VCaP (cell line): ENCODE measurements at regions not wholly inside any gene's neighbourhood (a gene's known extent, or its start where the extent isn't known, plus 50 kb on each side); places are given as distances from the start of the nearest gene placed in this dataset.

Experiments used
- H3K27ac ChIP-seq: fragments of 450-650 bp; 2 replicates; pipeline ENCODE4 v1.5.1; 2017
- TF ChIP-seq, protein P1 (sequence below): fragments of 450-650 bp; conservative IDR thresholded peaks from 2 replicates; pipeline ENCODE4 v1.5.1; 2017; ENCODE audit warnings: mild to moderate bottlenecking, moderate library complexity

DNA sequence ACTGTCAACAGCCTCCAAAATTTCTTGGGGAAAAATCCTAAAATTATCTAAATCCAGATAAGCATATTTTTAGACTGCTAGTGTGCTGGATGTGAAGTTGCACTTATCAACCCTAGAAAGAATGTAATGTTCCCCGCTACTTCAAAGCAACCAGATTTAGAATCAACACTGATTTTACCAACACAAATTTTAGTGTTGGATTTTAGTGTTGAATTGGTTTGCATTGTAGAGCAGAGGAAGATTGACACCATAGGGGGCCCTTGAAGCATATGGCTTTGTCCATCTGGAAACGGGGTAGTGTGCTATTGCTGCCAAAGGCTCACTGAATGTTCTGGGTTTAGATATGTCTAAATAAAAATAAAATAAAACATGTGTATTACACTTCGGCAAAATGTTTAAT, 126.3 kb upstream of the EMCN start:
- TF ChIP-seq, protein P1, sequence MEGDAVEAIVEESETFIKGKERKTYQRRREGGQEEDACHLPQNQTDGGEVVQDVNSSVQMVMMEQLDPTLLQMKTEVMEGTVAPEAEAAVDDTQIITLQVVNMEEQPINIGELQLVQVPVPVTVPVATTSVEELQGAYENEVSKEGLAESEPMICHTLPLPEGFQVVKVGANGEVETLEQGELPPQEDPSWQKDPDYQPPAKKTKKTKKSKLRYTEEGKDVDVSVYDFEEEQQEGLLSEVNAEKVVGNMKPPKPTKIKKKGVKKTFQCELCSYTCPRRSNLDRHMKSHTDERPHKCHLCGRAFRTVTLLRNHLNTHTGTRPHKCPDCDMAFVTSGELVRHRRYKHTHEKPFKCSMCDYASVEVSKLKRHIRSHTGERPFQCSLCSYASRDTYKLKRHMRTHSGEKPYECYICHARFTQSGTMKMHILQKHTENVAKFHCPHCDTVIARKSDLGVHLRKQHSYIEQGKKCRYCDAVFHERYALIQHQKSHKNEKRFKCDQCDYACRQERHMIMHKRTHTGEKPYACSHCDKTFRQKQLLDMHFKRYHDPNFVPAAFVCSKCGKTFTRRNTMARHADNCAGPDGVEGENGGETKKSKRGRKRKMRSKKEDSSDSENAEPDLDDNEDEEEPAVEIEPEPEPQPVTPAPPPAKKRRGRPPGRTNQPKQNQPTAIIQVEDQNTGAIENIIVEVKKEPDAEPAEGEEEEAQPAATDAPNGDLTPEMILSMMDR: no peak

DNA sequence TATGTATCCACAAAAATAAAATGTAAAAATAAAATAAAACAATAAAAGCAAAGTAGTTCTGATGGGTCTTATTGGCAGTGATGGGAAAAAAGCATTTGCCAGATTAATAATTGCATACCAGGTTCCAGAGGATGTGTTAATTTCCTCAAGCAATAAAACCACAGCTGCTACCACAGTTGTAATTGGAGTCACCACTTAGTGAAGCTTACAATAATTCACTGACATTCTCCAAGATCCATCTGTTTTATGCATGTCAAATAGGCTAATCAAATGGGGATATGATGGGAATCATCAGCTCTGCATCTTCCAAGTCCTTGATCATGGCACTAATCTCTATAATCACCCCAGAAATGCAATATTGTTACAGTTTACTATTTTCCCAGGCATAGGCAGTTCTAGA, 123.5 kb upstream of the EMCN start:
- TF ChIP-seq, protein P1: no peak
- H3K27ac ChIP-seq: no peak overlapping the region

More for the DNA sequence above, 126.3 kb upstream of the EMCN start:
- no peak overlapping the region for H3K27ac ChIP-seq

DNA sequence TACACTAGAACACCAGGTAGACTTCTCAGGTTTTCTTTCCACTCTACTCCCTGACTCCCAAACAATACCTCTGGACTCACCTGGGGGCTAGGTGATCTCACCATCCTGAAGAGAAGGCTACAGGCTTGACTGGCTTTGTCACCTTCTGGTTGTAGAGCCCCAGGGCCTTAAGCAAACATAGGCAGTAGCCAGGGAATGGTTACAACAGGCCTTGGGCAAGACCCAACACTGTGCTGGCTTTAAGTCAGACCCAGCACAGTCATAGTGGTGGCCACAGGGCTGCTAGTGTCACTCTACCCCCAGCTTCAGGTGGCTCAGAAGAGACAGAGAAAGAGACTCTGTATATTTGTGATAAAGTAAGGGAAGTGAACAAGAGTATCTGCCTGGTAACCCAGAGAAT, 118.1 kb upstream of the EMCN start:
- TF ChIP-seq, protein P1: no peak
- H3K27ac ChIP-seq: no peak overlapping the region

GRCh38 chr4:100633269-100633668, 115.4 kb upstream of the EMCN start:
- no peak overlapping the region for H3K27ac ChIP-seq
- TF ChIP-seq, protein P1: no peak

- TF ChIP-seq, protein P1: no peak
- peak overlapping the region; percentile 7; the same call in 1 of the 2 replicates for H3K27ac ChIP-seq
These were observed 114.3 kb upstream of the EMCN start for GRCh38 chr4:100632163-100632562.

DNA sequence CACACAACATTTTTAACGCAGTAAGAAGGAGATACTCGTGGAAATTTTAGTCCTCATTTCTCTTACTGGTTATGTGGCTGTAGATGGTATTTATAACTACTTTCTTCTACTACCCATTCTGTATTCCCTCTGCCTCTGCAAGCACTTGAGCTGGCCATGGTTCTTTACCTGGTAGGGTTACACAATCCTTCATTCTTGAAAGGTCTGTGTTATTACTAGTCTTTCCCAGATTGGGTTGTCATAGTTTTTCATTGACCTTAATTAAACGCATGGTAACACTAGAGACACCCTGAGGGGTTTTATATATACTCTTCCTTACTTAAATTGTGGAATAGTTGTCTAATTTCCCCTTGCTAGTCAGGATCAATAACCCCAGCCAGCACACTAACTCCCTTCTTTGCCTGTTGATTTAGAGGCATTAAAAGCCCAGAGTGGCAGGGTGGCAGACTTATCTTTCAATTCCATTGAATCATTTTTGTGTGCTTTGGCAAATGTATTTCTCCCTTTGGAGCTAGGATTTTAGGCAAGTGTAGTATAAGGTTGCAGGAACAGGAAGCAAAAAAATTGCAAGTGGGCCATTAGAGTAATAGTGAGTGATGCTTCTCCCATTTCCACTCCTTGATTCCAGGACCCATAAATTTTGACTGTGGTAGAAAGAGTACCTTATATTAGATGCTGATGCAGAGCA, 113.6 kb upstream of the EMCN start:
- H3K27ac ChIP-seq: peak overlapping the region; percentile 7; the same call in 1 of the 2 replicates
- TF ChIP-seq, protein P1: no peak

DNA sequence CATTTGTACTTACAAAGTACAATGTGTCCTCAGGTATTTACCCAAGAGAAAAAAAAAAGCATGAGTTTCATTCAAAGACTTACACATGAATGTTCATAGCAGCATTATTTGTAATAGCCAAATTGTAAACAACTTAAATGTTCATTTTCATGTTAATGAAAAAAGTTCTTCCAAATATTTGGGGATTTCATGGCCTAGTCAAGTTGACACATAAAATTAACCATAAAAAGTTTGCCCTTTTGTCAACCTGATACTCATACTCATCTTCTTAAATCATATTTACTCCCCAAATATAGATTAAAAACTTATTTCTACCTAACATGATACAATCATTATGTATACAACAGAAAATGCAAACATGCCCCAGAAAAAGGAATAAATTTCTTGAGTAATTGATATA, 112.5 kb upstream of the EMCN start:
- TF ChIP-seq, protein P1: no peak
- peak overlapping the region; percentile 28 for H3K27ac ChIP-seq
